ENCODE measurements at regions not wholly inside any gene's neighbourhood (a gene's known extent, or its start where the extent isn't known, plus 50 kb on each side); places are given as distances from the start of the nearest gene placed in this dataset.

DNA sequence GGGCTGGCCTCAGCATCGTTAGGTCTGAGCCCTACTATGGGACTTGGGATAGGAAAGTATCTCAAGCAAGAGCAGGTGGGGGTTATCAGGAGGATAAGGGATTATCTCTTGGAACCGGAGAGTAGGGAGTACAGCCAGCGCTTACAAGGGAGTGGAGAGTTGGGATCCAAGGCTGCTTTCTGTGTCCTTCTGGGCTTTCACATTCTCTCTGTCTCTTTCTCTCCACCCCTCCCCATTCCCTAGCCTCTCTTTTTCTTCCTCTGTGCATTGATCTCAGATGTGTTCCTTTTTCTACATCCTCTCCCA, 170.2 kb downstream of the BUD13 start:
- 78% methylated on average over 3 of the region's 3 CpGs for WGBS (ENCODE audit: low lambda C conversion rate)
- ChIA-PET POLR2A (no interaction called here), CTCF (no interaction called here)
- Histone ChIP-seq H3K9ac (no peak overlapping the region), H3F3A (replicated peaks; ENCODE audit: insufficient read depth) (no peaks in the 10 kb centered on the region), H2AFZ (ENCODE audit: low read depth) (no peak overlapping the region), H3K27me3 (ENCODE audit: insufficient read depth) (no peaks in the 10 kb centered on the region), H3K9me3 (no peaks in the 10 kb centered on the region), H3K36me3 (replicated peaks in 1 of 2; ENCODE audit: control insufficient read depth in 1 of 2, insufficient read depth in 2 of 2, low read length in 1 of 2) (no peaks in the 10 kb centered on the region), H3K9me2 (no peaks in the 10 kb centered on the region), H3K4me3 (ENCODE audit: low read depth in 2 of 2, low read length in 1 of 2) (no peak overlapping the region), H3K79me2 (ENCODE audit: insufficient read depth) (no peaks in the 10 kb centered on the region), H3K4me2 (0 out of 2 replicates have a peak overlapping the region, but pooled peaks have one; percentile 40), H4K20me1 (ENCODE audit: insufficient read depth) (no peaks in the 10 kb centered on the region), H3K4me1 (ENCODE audit: control insufficient read depth in 1 of 2, insufficient read depth in 2 of 2, low read depth in 1 of 2, low read length in 1 of 2) (peaks cover 8 to 30% of the 10 kb centered on the region in 2 experiments; a peak in 2 of 4 replicates), H3K27ac (ENCODE audit: low read depth in 2 of 2, low read length in 1 of 2) (no peak overlapping the region; a peak in 1 of 4 replicates)
- TF ChIP-seq, protein P1, sequence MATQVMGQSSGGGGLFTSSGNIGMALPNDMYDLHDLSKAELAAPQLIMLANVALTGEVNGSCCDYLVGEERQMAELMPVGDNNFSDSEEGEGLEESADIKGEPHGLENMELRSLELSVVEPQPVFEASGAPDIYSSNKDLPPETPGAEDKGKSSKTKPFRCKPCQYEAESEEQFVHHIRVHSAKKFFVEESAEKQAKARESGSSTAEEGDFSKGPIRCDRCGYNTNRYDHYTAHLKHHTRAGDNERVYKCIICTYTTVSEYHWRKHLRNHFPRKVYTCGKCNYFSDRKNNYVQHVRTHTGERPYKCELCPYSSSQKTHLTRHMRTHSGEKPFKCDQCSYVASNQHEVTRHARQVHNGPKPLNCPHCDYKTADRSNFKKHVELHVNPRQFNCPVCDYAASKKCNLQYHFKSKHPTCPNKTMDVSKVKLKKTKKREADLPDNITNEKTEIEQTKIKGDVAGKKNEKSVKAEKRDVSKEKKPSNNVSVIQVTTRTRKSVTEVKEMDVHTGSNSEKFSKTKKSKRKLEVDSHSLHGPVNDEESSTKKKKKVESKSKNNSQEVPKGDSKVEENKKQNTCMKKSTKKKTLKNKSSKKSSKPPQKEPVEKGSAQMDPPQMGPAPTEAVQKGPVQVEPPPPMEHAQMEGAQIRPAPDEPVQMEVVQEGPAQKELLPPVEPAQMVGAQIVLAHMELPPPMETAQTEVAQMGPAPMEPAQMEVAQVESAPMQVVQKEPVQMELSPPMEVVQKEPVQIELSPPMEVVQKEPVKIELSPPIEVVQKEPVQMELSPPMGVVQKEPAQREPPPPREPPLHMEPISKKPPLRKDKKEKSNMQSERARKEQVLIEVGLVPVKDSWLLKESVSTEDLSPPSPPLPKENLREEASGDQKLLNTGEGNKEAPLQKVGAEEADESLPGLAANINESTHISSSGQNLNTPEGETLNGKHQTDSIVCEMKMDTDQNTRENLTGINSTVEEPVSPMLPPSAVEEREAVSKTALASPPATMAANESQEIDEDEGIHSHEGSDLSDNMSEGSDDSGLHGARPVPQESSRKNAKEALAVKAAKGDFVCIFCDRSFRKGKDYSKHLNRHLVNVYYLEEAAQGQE (IDR thresholded peaks at IDR 0.05; ENCODE audit: low read depth, low read length), result no peak
- no peak for TF ChIP-seq TAF1 (IDR thresholded peaks at IDR 0.05; ENCODE audit: borderline replicate concordance, low read depth, low read length)
- no peak for DNase-seq

DNA sequence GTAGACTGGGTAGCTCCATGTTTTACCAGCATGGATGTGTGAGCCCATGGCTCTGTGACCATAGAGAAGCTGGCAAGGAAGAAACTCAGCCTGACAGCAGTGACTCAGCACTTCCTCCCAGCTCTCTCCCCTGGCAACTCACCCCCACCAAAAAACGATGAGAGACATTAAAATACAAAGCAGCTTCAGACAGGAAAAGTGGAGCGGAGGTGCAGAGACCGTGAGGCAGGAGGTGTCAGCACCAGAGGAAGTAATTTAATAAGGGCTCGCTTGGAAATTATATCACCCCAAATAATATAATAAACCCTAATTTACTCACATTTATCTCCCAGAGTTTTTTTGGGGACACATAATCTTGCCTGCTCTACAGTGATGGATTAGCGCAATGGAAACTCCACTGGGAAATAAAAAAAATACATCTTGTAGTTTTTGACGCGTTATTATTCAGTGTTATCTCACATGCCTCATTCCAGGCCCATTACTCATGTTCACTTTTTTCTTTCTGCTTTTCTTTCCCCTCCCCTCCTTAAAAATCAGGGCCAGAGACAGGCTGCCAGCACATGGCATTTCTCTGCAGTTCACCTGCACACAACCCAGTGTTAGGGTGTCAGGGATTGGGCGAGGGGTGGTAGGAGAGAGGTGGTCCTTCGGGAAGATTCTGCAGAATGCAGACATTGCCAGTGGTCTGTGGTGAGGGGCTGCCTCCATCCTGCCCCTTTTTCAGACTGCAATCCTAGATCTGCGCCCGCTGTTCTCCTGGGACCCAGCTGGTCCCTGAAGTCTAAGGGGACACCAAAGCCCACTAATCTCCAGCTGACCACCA, 170.8 kb downstream of the BUD13 start:
- H2AFZ ChIP-seq (ENCODE audit: low read depth), result no peak overlapping the region; the same call in 1 of the 2 replicates
- H3K79me2 ChIP-seq (ENCODE audit: insufficient read depth), result no peaks in the 10 kb centered on the region
- H3K9ac ChIP-seq, result no peak overlapping the region
- no peak overlapping the region for H3K4me3 ChIP-seq (ENCODE audit: low read depth in 2 of 2, low read length in 1 of 2)
- H3K27me3 ChIP-seq (ENCODE audit: insufficient read depth), result no peaks in the 10 kb centered on the region
- no peaks in the 10 kb centered on the region for H3K9me3 ChIP-seq
- H3K4me2 ChIP-seq, result peak overlapping the region; percentile 40; the same call in 1 of the 2 replicates
- H3F3A ChIP-seq (replicated peaks; ENCODE audit: insufficient read depth), result no peaks in the 10 kb centered on the region
- no peaks in the 10 kb centered on the region for H3K36me3 ChIP-seq (replicated peaks in 1 of 2; ENCODE audit: control insufficient read depth in 1 of 2, insufficient read depth in 2 of 2, low read length in 1 of 2)
- no peaks in the 10 kb centered on the region for H3K9me2 ChIP-seq
- peak overlapping the region; percentile 38 to 39; a peak in 3 of 4 replicates for H3K27ac ChIP-seq (ENCODE audit: low read depth in 2 of 2, low read length in 1 of 2)
- 46% methylated on average over 9 of the region's 11 CpGs for WGBS (ENCODE audit: low lambda C conversion rate)
- peaks cover 8 to 26% of the 10 kb centered on the region in 2 experiments; a peak in 2 of 4 replicates for H3K4me1 ChIP-seq (ENCODE audit: control insufficient read depth in 1 of 2, insufficient read depth in 2 of 2, low read depth in 1 of 2, low read length in 1 of 2)
- ChIA-PET CTCF (no interaction called here), POLR2A (no interaction called here)
- DNase-seq, result no peak
- no peaks in the 10 kb centered on the region for H4K20me1 ChIP-seq (ENCODE audit: insufficient read depth)
- TF ChIP-seq NFIC (IDR thresholded peaks at IDR 0.05; ENCODE audit: borderline replicate concordance) (no peak), EZH2phosphoT487 (IDR thresholded peaks at IDR 0.05; ENCODE audit: borderline replicate concordance, low read depth) (no peak), RCOR1 (IDR thresholded peaks at IDR 0.05; ENCODE audit: low read length) (no peak), EP300 (IDR thresholded peaks at IDR 0.05; ENCODE audit: borderline replicate concordance in 1 of 2, low read depth in 1 of 2, low read length in 1 of 2) (no peak), CHD2 (IDR thresholded peaks at IDR 0.05; ENCODE audit: low read length, partially characterized antibody) (no peak), JUND (IDR thresholded peaks at IDR 0.05) (no peak), MXI1 (IDR thresholded peaks at IDR 0.05; ENCODE audit: low read depth, low read length) (no peak), RAD21 (IDR thresholded peaks at IDR 0.05; ENCODE audit: low read length) (no peak), MEF2A (IDR thresholded peaks at IDR 0.05; ENCODE audit: borderline replicate concordance, low read depth) (no peak), TCF12 (IDR thresholded peaks at IDR 0.05) (no peak)
- TF ChIP-seq, protein P2, sequence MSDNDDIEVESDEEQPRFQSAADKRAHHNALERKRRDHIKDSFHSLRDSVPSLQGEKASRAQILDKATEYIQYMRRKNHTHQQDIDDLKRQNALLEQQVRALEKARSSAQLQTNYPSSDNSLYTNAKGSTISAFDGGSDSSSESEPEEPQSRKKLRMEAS (IDR thresholded peaks at IDR 0.05; ENCODE audit: low read depth), result no peak
- TF ChIP-seq, protein P3, sequence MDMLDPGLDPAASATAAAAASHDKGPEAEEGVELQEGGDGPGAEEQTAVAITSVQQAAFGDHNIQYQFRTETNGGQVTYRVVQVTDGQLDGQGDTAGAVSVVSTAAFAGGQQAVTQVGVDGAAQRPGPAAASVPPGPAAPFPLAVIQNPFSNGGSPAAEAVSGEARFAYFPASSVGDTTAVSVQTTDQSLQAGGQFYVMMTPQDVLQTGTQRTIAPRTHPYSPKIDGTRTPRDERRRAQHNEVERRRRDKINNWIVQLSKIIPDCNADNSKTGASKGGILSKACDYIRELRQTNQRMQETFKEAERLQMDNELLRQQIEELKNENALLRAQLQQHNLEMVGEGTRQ (IDR thresholded peaks at IDR 0.05; ENCODE audit: borderline replicate concordance, low read depth, low read length), result no peak
- TF ChIP-seq, protein P4, sequence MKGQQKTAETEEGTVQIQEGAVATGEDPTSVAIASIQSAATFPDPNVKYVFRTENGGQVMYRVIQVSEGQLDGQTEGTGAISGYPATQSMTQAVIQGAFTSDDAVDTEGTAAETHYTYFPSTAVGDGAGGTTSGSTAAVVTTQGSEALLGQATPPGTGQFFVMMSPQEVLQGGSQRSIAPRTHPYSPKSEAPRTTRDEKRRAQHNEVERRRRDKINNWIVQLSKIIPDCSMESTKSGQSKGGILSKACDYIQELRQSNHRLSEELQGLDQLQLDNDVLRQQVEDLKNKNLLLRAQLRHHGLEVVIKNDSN (IDR thresholded peaks at IDR 0.05; ENCODE audit: borderline replicate concordance, low read depth), result no peak
- TF ChIP-seq, protein P1 (IDR thresholded peaks at IDR 0.05; ENCODE audit: low read depth, low read length), result no peak

All from SK-N-SH (cell line).